GM12865 (cell line): ENCODE measurements at regions not wholly inside any gene's neighbourhood (a gene's known extent, or its start where the extent isn't known, plus 50 kb on each side); places are given as distances from the start of the nearest gene placed in this dataset.

Source experiments
- DNase-seq: peaks from one replicate; pipeline ENCODE4 v3.0.0; 2010; ENCODE audit warnings: low read depth
- H3K4me3 ChIP-seq: 2 replicates; pipeline ENCODE4 v1.5.1; 2011; ENCODE audit warnings: mild to moderate bottlenecking, low read depth, low read length, control low read depth
- TF ChIP-seq, protein P1 (sequence below): IDR thresholded peaks from 2 replicates; pipeline ENCODE4 v1.5.1; 2011; ENCODE audit warnings: low read length, control low read depth, low read depth, inconsistent platforms; ENCODE audit not compliant: insufficient read depth; ENCODE audit errors: missing control alignments

- TF ChIP-seq, protein P1, sequence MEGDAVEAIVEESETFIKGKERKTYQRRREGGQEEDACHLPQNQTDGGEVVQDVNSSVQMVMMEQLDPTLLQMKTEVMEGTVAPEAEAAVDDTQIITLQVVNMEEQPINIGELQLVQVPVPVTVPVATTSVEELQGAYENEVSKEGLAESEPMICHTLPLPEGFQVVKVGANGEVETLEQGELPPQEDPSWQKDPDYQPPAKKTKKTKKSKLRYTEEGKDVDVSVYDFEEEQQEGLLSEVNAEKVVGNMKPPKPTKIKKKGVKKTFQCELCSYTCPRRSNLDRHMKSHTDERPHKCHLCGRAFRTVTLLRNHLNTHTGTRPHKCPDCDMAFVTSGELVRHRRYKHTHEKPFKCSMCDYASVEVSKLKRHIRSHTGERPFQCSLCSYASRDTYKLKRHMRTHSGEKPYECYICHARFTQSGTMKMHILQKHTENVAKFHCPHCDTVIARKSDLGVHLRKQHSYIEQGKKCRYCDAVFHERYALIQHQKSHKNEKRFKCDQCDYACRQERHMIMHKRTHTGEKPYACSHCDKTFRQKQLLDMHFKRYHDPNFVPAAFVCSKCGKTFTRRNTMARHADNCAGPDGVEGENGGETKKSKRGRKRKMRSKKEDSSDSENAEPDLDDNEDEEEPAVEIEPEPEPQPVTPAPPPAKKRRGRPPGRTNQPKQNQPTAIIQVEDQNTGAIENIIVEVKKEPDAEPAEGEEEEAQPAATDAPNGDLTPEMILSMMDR: no peak
- no peak overlapping the region for H3K4me3 ChIP-seq
- DNase-seq: no peak
Measured at GRCh38 chr7:26556061-26556881, 264.6 kb downstream of the SNX10 start.

DNA sequence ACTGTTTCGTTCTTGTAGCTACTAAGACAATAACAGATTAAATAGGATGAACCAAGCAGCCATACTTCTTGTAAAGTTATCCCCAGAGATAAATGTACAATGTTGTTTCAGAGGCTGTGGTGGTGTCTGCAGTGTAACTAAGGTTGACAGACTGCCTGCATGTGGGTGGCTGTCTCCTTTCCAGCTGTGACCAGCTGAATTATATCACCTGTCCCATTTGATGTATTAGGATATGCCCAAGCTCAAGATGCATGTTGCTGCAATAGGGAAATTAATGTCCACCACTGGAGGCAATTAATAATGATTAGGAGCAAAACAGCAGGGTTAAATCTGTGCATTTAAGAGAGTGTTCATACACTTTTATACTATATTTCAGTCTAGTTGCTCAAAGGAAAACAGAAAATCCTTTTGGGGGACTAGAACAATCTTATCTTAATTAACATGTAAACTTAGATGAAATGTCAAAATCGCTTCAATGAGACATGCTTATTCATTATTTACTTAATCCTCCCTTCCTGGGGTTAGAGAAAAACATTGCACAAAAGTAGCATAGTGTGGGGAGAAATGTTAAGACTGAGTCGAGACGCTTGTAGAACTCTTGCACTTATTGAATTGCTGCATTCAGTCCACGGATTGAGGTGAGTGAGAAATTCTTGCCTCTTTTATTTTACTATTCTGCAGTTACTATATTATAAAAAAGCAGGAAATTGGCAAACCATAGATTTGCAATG is 269.0 kb downstream of the SNX10 start:
- TF ChIP-seq, protein P1: no peak
- no peak for DNase-seq
- H3K4me3 ChIP-seq: no peak overlapping the region

GRCh38 chr7:26562841-26563240 is 271.2 kb downstream of the SNX10 start:
- no peak overlapping the region for H3K4me3 ChIP-seq
- TF ChIP-seq, protein P1: no peak
- DNase-seq: no peak

- H3K4me3 ChIP-seq: no peak overlapping the region
Measured at GRCh38 chr7:26563406-26563805, 271.7 kb downstream of the SNX10 start.

GRCh38 chr7:26567266-26567665 is 275.6 kb downstream of the SNX10 start:
- TF ChIP-seq, protein P1: no peak
- no peak for DNase-seq
- H3K4me3 ChIP-seq: no peak overlapping the region

More at GRCh38 chr7:26563406-26563805, 271.7 kb downstream of the SNX10 start:
- TF ChIP-seq, protein P1: no peak
- DNase-seq: no peak

DNA sequence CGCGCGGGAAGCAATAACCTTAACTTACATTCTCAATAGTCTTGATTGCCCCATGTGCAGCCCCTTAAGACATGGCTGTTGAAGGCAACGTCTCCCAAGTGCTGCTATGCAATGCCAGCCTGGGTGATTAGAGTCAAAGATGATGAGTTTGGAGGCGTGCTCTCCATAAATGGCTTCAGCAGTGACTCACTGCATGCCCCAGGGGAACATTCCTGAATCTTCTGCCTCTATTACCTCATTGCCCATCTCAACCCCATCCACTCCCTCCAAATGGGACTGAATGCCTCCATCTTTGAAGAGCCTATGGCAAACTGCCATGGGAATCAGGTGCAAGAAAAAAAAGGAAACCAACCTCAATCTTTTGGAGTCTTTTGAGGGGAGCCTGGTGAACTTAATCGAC is 282.8 kb downstream of the SNX10 start:
- no peak overlapping the region for H3K4me3 ChIP-seq
- DNase-seq: no peak
- TF ChIP-seq, protein P1: no peak
